ENCODE measurements at regions not wholly inside any gene's neighbourhood (a gene's known extent, or its start where the extent isn't known, plus 50 kb on each side); places are given as distances from the start of the nearest gene placed in this dataset.

DNA sequence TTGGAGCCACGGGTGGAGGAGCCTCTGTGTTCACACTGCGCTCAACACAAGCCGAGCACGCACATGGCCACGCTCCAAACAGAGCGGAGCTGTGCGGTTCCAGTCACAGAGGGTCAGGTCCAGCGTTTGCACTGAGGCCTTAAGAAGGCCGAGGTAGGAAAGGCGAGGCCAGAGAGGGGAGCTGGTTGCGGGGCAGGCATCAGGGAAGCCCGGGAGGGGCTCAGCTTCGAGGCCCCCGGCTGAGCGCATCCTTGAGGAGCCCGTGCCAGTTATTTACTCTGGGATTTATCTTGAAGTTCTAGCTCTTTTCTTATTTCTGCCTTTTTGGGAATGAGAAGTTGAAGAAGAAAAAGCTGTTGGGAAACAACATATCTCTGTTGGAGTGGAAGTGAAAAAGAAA, 140.8 kb downstream of the IRX1 start:
- DNase-seq (ENCODE audit: low read depth): no peak

DNA sequence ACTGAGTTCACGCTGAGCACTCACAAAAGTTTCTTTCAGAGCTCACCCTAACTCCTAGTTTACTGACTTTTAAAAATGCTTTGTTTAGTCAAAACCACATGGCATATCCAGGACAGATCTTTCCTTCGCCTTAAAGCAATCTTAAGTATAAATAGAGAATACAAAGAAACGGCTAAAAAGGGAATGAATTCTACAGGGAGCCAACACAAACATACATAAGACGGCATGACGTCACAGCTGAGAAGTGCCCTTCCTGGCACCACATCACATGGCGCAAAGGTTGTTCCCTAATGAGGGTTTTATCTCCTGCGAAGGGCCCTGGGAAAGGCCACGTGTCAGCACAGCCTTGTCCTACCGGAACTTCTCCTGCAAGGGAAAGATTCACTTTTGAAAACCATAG, 141.3 kb downstream of the IRX1 start:
- no peak for DNase-seq (ENCODE audit: low read depth)

DNA sequence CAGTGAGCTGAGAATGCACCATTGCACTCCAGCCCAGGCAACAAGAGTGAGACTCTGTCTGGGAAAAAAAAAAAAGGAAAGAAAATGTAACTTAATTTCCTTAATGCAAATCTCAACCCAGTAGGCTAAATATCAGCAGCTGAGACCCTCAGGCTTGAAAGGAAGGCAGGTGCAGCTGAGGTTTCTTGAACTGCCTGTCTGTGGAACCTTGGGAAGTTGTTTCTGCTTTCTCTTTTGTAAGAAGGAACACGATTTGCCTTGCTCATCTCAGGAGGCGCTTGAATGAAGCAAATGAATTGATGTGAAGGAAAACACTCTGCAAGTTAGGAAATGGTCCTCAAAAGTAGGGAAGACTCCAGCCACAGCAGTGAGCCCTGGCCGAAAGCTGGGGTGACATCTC, 143.3 kb downstream of the IRX1 start:
- DNase-seq (ENCODE audit: low read depth): no peak

DNA sequence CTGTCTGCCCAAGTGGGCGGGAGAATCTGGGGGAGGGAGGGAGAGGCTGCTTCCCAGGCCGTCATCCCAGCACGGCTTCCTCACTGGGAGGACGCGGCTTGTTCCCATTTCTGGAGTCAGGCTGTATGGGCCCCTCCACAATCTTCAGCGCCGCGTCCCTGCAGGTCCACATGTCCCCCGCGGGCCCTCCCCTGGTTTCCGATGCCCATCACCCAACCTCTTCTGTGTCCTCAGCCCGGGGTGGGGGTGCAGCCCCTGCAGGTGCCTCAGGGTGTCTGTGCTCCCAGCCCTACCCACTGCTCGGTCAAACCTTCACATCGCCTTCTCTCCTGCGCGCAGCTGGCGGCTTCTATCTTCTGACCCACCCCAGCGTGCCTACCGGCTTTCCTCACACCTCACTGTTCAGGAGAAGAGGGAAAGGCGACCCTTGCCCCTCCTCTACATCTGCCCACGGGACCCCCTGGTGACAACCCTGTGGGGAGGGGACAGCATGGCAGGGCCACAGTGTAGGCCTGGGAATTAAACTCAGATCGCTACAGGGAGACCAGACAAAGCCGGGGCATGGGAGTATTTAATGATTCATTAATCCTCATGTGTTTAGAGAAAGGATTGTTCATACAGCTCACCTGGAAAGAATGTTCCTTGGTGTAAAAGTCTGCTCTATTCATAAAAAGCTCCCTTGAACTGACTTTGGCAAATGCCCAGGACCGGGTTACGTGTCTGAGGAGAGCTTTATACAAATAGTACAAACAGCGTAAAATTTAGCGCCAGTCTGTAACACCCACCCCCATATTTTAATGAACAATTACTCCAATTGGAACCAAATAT, 145.1 kb downstream of the IRX1 start:
- DNase-seq (ENCODE audit: low read depth): no peak

GRCh38 chr5:3741374-3741770, 145.7 kb downstream of the IRX1 start:
- DNase-seq (ENCODE audit: low read depth): no peak

GRCh38 chr5:3742750-3743149, 147.1 kb downstream of the IRX1 start:
- DNase-seq (ENCODE audit: low read depth): no peak

DNA sequence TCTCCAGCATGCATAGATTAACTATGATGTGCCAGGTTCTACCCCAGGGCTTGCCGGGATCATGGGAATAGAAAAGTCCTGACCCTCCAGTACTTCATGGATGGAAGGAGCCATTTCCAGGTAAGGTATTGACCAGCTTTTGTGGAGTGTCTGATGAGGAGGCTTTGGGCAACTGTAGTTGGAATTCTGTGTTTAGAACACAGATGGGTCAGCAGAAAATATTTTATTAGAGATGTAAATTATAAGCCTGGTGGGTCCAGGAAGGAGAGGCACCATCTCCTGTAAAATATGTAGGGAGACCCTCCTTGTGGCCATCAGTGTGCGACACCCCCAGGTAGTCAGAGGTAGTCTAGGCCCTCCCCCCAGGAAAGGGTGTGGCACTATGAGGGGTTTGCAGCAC, 156.2 kb downstream of the IRX1 start:
- no peak for DNase-seq (ENCODE audit: low read depth)

DNA sequence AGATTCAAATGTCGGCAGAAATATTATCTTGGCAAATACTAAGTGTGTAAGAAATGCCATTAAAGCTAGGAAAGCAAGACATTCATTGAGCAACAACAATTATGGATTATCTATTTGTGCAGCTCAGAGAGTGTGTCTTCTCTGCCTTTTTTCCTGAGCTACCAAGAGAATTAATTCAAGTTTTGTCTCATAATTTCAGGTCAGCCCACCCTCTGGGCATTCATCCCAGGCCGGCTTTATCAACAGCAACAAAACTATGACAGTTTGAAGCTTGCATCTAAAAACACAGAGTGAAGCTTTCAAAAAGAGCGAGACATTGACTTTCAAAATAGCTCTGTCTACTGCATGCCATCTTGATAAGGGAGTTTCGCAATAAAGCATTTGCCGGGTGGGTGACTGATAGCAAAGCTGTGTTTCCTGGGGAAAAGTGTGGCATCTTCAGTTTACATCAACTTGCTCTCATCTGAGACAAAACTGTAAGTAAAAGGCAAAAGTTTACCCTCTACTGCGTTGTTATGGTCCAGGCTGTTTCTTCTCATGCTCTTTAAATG, 182.4 kb downstream of the IRX1 start:
- DNase-seq (ENCODE audit: low read depth): no peak

DNA sequence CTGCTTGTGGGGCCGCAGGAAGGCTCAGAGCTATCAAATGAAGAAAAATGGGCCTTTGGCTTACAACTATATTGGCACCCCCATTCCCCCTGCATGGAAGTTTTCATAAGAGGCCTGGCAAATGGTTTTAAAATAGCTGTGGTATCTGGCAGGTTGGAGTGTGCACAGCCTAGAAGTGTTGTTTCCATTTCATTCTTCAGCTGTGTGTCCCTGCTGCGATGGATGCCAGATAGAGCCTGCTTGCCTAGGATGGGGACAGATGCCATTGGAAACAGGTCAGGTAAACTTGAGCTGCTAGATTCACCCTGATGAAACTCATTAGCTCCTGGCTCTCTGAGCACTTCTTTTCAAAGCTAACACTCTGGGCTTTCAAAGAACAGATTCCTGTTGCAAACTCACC, 183.3 kb downstream of the IRX1 start:
- no peak for DNase-seq (ENCODE audit: low read depth)

DNA sequence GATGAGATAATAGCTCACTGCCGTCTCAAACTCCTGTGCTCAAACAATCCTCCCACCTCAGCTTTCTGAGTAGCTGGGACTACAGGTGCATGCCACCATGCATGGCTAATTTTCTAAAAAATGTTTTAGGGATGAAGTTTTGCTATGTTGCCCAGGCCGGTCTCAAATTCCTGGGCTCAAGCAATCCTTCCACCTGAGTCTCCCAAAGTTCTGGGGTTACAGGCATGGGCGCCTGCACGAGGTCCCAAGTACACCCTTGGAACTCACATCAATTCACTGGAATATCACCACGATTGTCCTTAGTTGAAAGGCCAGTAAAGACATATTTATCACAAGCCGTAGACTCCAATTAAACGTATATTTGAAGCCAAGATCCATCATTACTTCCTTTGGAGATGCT, 184.6 kb downstream of the IRX1 start:
- DNase-seq (ENCODE audit: low read depth): no peak

DNA sequence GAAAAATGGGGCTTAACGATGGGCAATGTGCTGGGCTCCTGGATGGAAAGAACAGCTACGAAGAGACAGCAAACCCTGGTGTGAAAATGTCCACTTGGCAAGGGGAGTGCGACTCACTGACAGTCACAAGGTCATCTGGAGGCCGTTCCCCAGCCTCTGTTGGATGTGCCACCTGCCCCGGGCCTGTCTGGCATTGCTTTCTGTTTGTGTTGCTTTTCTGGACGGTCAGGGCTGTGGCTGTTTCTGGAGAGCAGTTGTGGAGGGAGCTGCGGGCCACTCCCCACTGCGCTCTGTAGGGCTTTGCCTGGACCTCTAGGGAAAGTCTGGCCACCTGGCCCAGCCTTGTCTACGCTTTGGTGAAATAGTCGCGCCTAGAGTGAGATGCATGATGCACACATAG, 185.3 kb downstream of the IRX1 start:
- no peak for DNase-seq (ENCODE audit: low read depth)

GRCh38 chr5:3784854-3785253, 189.2 kb downstream of the IRX1 start:
- DNase-seq (ENCODE audit: low read depth): no peak

GRCh38 chr5:3786165-3786564, 190.5 kb downstream of the IRX1 start:
- DNase-seq (ENCODE audit: low read depth): no peak

- no peak for DNase-seq (ENCODE audit: low read depth)
Measured at GRCh38 chr5:3786891-3787430, 191.3 kb downstream of the IRX1 start.

GRCh38 chr5:3787604-3788003, 192.0 kb downstream of the IRX1 start:
- DNase-seq (ENCODE audit: low read depth): no peak

DNA sequence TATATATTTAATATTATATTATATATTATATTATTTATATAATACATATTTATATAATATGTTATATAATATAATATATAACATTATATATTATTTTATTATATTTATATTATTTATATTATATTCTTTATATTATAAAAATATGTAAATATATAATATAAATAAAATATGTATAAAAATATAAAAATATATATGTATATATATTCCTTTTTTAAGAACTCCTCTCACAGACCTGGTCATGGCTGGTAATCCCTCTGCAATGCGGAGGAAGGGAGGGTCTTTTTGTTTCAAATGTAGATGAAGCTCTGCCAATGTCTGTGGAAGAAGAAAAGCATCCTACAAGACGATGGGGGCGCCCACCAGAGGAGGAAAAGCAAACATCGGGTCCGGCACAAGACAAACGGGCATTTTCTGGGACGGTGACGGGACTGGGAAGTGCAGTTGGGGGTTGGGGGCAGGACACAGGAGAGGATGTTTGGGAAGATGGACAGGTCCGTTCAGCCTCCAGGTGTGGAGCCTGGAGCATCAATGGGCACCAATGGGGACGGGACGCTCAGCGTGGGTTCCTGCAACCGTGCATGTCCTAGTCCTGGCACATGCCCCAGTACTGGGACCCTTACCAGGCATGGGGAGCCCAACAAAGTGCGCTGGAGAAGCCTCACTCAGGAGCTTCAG, 194.0 kb downstream of the IRX1 start:
- no peak for DNase-seq (ENCODE audit: low read depth)

- no peak for DNase-seq (ENCODE audit: low read depth)
Measured at GRCh38 chr5:3793162-3793561, 197.5 kb downstream of the IRX1 start.

- DNase-seq (ENCODE audit: low read depth): no peak
Measured at GRCh38 chr5:3794611-3795010, 199.0 kb downstream of the IRX1 start.

GRCh38 chr5:3796736-3797135, 201.1 kb downstream of the IRX1 start:
- DNase-seq (ENCODE audit: low read depth): no peak

DNA sequence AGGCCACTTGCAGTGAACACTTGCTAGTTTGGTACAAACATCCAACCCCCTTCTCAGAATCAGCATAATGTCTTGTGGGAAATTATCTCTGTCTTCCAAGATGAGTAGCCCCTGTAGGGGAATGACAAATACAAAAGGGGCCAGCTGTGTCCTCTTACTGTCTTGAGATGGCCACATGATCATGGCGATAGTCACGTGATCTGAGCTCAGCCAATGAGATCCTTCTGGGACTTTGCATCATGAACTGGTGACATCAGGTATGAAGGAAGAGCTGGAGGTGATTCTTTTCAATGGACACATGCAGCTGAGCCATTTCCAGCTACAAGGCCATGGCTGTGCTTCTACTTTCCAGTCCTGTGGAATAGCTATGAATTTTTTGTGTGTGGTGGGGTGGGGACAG, 206.3 kb downstream of the IRX1 start:
- no peak for DNase-seq (ENCODE audit: low read depth)

GRCh38 chr5:3809455-3809854, 213.8 kb downstream of the IRX1 start:
- DNase-seq (ENCODE audit: low read depth): no peak

DNA sequence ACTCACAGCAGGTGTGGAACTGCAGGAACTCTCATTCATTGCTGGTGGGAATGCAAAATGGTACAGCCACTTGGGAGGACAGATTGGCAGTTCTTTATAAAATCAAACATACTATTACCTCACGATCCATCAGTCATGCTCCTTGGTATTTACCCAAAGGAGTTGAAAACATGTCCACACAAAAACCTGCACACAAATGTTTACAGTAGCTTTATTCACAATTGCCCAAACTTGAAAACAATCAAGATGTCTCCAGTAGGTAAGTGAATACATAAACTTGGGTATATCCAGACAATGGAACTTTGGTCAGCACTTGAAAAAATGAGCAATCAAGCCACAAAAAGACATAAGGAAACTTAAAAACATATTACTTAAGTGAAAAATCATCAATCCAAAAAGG, 215.5 kb downstream of the IRX1 start:
- no peak for DNase-seq (ENCODE audit: low read depth)

- DNase-seq (ENCODE audit: low read depth): no peak
Measured at GRCh38 chr5:3818624-3819023, 223.0 kb downstream of the IRX1 start.

Measured in non-pigmented ciliary epithelial cell (primary cell).